ENCODE measurements at regions not wholly inside any gene's neighbourhood (a gene's known extent, or its start where the extent isn't known, plus 50 kb on each side); places are given as distances from the start of the nearest gene placed in this dataset.

- no peak for DNase-seq
Measured at GRCh38 chr2:156158808-156159207, 173.7 kb downstream of the NR4A2 start.

GRCh38 chr2:156157670-156158069 lies 174.9 kb downstream of the NR4A2 start:
- DNase-seq: no peak

GRCh38 chr2:156156580-156156979 lies 175.9 kb downstream of the NR4A2 start:
- DNase-seq: no peak

GRCh38 chr2:156155319-156155718 lies 177.2 kb downstream of the NR4A2 start:
- DNase-seq: no peak

- DNase-seq: no peak
Measured at GRCh38 chr2:156151351-156151750, 181.2 kb downstream of the NR4A2 start.

- no peak for DNase-seq
Measured at GRCh38 chr2:156147594-156148330, 184.8 kb downstream of the NR4A2 start.

- no peak for DNase-seq
Measured at GRCh38 chr2:156145976-156146375, 186.5 kb downstream of the NR4A2 start.

GRCh38 chr2:156145469-156145868 lies 187.1 kb downstream of the NR4A2 start:
- no peak for DNase-seq

GRCh38 chr2:156136566-156136965 lies 196.0 kb downstream of the NR4A2 start:
- no peak for DNase-seq

GRCh38 chr2:156134887-156135286 lies 197.6 kb downstream of the NR4A2 start:
- DNase-seq: no peak

- no peak for DNase-seq
Measured at GRCh38 chr2:156132941-156133340, 199.6 kb downstream of the NR4A2 start.

- DNase-seq: no peak
Measured at GRCh38 chr2:156132130-156132529, 200.4 kb downstream of the NR4A2 start.

GRCh38 chr2:156129227-156129626 lies 203.3 kb downstream of the NR4A2 start:
- DNase-seq: no peak

GRCh38 chr2:156125018-156125417 lies 207.5 kb downstream of the NR4A2 start:
- no peak for DNase-seq

- DNase-seq: no peak
Measured at GRCh38 chr2:156124458-156124857, 208.1 kb downstream of the NR4A2 start.

GRCh38 chr2:156118753-156119416 lies 213.6 kb downstream of the NR4A2 start:
- no peak for DNase-seq

GRCh38 chr2:156116113-156116512 lies 216.4 kb downstream of the NR4A2 start:
- DNase-seq: no peak

- no peak for DNase-seq
Measured at GRCh38 chr2:156115338-156115737, 217.2 kb downstream of the NR4A2 start.

GRCh38 chr2:156112323-156112722 lies 220.2 kb downstream of the NR4A2 start:
- DNase-seq: no peak

GRCh38 chr2:156110890-156111289 lies 221.6 kb downstream of the NR4A2 start:
- no peak for DNase-seq

- no peak for DNase-seq
Measured at GRCh38 chr2:156099382-156099781, 233.1 kb downstream of the NR4A2 start.

GRCh38 chr2:156098506-156098905 lies 234.0 kb downstream of the NR4A2 start:
- DNase-seq: no peak

- DNase-seq: no peak
Measured at GRCh38 chr2:156088587-156088986, 243.9 kb downstream of the NR4A2 start.

- DNase-seq: no peak
Measured at GRCh38 chr2:156087875-156088274, 244.6 kb downstream of the NR4A2 start.

Data from NCI-H1105 (cell line).